Kidney capillary endothelial cell (primary cell): ENCODE measurements at regions not wholly inside any gene's neighbourhood (a gene's known extent, or its start where the extent isn't known, plus 50 kb on each side); places are given as distances from the start of the nearest gene placed in this dataset.
"Not testable (repeated sequence)": the region's sequence is repeated elsewhere in the genome, so short reads cannot be mapped to it uniquely, and the experiment has no call there.

Source experiments
- DNase-seq: peaks from one replicate; pipeline ENCODE4 v3.0.0-alpha.2; 2018; ENCODE audit warnings: low spot score

DNA sequence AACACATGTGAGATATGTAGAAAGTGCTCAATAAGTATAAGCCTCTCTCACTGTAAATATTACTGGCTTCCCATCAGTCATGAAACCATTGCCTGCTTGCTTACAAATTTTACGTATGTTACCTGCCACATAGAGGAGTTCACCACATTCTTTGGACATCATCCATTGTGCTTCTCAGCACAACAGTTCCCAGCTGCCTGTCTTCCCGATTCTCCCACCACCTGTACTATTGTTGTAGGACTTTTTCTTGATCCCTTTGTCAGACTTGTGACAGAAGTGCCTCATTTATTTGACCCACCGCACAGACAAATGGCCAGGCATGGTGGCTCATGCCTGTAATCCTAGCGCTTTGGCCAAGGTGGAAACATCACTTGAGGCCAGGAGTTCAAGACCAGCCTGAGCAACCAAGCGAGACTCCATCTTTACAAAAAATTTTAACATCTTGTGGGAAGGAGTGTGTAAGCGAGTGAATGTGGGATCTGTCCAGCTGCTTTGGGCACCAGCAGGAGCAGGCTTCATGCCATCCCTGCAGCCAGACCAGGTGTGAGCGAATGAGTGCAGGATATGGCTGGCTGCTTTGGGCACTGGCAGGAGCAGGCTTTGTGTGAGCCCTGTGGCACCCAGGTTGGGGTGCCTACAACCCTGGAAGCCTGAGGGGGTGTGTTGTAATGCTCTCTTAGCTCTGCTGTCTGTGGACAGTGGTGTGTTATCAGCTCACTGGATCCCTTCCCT lies 139.9 kb upstream of the ELL2 start:
- DNase-seq = no peak

DNA sequence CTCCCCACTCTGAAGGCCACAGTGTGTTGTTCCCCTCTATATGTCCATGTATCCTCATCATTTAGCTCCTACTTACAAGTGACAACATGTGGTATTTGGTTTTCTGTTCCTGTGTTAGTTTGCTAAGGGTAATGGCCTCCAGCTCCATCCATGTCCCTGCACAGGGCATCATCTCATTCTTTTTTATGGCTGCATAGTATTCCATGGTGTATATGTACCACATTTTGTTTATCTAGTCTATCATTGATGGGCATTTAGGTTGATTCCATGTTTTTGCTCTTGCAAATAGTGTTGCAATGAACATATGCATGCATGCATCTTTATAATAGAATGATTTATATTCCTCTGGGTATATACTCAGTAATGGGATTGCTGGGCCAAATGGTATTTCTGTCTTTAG lies 135.8 kb upstream of the ELL2 start:
- not testable (repeated sequence) for DNase-seq

DNA sequence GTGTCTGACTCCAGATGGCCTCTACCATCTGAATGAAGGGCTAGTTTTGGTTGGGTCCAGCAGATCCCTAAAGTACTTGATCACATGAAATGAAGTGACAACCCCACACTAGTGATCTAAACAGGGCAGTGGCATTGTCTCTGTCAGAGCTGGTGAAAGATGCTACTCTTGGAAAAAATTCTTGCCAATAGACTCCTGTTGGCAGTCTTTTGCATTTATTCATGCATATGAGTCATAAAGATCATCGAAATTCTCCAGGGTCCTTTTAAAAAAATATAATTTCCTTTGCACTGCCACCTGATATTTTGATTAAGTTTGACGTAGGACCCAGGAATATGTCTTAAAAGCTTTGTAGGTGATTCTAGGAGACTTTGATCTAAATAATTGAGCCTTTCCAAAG lies 135.1 kb upstream of the ELL2 start:
- no peak for DNase-seq

DNA sequence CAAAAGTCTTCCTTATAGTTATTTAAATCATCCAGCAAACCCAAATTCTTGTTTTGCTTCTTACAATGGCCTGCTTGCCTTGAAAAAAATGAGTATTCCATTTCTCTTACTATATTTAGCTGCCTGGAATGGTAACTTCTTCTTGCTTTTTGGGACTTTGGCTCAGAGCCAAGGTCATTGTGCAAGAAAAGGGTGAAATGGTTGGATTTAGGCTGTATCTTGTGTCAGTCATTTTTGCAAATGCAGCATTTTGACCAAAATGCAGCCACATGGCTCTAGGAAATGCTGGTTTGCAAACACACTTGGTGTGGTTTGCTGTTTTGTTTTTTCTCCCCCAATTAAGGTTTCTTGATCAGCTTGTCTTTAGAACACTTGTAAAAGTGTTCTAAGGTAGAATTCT lies 133.3 kb upstream of the ELL2 start:
- no peak for DNase-seq

DNA sequence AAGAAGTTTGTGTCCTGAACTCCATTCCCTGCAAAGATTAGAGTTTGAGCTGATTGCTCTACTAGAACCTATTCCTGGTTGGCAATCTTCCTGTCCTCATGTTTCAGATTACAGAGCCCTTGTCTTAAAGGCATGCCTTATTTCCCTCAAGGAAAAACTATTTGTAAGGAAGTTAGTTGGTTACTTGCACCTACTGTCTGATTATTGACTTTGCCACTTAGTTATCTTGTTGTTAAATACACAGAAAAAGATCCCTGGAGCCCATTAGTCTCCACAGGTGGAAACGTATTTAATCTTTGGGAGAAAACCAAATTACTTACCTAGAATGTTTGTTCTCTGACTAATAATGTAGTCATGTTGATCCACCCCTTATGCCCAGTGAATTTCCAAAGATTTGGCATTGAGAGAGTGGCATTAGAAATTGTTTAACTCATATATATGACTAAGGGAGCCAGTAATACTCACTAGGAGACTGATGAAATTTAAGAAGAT lies 132.3 kb upstream of the ELL2 start:
- no peak for DNase-seq

DNA sequence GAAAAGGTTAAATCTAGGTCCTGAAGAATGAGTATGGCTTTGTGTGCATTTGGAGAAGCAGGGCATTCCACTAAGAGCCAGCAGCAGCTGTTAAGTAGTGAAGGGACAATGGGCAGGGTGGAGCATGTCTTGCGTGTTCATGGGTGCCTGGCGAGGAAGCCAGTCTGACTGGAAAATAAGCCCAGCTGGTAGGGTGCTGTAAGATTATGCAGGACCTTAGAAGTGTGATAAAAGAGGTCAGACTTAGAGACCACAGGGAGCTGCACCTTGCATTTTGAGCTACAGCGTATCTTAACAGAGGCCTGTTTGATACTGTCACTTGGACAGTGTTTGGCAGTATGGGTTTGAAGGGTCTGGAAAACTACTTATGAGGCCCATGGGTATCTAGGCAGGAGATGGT lies 131.7 kb upstream of the ELL2 start:
- DNase-seq = no peak

DNA sequence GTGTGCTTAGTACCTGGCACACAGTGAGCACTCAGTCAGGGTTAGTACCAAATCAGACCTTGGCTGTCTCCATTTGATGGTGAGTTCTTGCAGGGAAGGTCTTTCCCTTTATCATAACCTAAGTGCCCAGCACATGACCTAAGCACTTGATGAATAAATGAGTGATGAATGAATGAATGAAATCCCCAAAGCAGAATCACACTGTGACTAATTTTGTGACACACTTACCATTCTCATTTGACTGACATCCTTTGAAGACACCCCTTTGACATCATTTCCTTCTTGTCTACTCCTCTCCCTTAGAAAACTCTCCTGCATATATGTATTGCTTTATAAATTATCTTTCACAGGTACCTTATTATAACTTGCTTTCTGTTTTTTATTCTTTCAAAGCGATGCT lies 130.2 kb upstream of the ELL2 start:
- DNase-seq = no peak

DNA sequence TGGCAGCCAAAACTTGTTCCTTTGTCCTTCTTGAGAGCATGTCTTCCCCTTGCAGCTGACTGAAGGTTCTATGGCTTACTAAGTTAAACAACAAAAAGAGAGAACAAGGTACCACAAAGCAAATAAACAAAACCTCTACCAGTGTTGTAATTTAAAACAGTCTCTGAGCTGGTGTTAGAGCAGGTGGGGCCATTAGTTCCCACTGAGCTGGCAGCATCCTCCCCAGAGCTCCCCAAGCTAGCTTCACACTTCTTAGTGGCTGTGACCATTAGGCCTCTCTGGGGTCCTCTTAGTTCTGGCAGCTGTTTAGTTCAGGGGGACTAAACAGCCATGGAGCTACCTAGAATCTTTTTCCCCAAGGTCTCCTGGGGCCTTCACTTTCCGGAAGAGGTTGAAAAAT lies 128.6 kb upstream of the ELL2 start:
- DNase-seq = no peak

DNA sequence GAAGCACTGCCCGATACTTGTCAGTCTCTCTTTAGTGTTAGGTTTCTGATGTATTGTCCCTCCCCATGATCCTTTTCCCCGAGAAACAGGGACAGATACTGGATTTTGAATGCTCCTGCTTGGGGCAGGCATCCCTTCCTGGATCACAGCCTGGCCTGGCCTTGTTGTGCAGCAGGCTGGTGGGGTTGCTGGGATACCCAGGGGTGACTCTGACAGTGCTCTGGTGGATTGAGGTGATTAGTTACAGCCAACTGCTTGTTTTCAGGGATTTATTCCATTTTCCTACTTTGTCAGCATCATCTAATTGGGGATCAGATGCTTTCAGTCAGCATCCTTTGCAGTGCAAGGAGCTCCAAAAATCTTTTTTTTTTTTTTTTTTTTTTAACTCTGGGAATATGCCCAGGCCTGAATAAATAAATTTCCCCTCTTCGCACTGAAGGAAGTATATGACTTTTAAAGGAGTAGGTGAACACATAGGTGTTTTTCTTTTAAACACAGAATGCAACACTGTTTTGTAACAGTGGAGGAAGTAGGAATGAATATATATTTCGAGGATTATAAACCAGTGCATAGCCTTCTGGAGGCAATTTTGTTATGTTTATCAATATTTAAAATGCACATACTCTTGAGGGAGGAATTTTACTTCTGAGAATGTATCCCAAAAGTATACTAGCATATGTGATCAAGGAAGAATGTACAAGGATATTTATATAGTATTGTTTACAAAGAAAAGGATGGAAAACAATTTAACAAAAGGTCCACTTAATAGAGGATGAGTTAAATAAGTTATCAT lies 127.3 kb upstream of the ELL2 start:
- DNase-seq = no peak

DNA sequence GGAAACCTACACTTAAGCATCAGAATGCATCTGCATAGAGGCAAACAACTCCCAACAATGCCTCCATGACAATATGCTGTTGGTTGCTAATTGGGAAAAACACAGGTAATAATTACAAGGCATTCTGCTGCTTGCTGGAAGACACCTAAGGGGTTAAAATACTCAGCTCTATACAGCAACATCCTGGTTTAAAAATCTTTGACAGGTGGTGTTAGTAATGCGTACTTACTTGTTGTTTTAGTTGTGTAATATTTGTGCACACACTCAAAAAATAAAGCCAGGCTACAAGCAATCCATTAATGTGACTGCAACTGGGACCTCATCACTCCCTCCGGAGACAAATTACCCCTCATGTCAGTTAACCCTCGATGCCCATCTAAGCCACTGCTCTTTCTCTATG lies 126.3 kb upstream of the ELL2 start:
- no peak for DNase-seq

DNA sequence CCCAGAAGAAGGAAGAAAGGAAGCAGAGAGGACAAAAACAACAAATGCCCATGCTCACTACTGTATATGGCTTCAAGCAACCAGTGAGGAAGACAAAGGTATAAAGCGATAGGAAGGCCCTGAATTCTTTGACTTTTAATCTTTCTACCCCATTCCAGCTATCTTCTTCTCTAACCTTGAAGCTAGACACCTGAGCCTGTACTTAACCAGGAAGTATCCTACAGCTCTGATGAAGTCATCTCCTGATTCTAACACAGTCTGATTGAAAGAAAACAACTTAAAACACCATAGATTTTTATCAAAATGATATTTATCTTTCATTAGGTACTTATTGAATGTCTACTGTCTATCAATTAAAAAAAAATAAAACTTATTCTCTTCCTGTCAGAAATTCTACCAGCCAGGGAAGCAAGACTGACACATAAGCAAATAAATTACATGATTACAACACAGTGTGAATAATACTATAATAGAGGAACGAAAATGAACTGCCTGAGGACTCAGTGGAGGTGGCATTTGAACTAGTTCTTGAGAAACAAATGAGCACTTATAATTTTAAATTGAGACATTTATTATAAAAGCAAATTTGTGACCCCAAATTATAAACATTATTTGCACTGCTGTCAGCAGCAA lies 123.3 kb upstream of the ELL2 start:
- no peak for DNase-seq

DNA sequence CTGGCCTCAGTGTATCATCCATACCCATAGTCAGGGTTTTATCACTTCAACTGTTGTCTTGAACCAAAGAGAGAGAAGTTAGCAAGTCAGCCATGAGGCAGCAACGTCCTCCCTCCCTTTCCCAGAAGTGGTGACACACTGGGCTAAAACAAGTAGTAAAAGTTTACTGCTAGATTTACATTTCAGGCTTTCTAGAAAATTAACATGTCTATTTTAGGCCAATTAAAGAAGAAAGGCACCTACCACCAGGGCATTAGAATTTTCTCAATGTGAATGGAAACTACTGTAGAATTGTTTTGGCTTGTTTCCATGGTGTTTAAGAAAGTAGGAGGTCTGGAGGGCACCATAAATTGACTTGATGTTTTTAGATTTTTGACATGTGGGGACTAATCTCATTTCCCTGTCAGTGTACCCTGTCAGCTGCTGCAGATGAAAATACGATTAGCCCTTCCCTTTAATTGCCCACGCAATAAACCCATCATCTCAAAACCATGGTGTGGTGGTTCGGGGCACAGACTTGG lies 121.8 kb upstream of the ELL2 start:
- DNase-seq = no peak

DNA sequence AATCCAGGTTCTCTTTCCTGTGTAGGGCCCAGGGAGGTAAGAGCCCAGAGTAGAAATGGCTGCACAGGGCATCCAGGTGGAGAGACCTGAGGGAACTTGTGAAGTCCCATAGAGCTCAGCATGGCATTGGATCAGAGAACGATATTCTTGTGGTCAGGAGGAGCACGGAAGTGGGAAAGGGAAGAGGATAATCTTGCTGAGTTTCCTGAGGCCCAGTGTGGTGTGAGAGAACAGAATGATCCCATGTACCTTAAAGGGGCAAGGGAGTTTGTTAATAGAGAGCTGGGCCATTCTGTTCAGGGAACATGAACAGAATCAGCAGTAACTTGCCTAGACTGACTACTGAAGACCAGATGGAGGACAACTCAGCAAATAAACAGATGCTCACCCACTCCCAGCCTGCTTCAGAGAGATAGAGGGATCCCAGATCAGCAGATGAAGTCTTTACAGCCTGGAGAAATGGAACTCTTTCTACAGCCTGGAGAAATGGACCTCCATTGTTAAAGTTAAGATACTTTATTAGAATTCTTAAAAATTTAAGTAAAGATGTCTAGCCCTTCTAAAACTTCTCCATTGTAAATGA lies 119.7 kb upstream of the ELL2 start:
- no peak for DNase-seq

DNA sequence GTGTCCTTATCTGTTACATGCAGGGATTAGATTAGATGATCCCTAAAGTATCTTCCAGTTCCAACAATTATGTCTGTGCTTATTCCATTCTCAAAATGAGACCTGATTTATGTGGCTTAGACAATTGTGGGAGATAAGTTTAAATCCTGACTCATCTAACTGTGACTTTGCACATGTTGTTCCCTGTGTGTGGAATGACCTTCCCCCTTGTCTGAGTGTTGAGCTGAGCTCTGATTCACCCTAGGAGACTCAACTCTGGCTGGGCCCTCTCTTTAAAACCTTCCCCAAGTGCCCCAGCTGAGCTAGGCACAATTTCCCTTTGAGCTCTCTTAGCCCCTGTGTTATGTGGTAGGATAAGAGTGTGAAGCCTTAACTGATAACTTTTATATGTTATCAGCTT lies 118.9 kb upstream of the ELL2 start:
- no peak for DNase-seq

DNA sequence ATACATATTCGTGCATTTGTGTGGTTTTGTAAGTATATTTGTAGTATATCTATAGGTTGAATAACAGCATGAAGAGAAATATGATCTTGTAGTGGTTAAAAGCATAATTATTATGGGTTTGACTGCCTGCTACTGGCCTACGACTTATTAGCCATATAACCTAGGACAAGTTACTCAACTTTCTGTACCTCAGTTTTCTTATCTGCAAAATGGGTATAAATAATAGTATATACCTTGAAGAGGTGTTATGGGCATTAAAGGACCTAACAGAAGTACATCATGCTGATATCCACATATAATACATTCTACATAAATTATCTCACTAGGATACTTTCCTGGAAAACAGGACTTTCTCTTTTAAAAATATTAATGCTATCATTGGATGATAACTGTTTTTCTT lies 118.3 kb upstream of the ELL2 start:
- no peak for DNase-seq

DNA sequence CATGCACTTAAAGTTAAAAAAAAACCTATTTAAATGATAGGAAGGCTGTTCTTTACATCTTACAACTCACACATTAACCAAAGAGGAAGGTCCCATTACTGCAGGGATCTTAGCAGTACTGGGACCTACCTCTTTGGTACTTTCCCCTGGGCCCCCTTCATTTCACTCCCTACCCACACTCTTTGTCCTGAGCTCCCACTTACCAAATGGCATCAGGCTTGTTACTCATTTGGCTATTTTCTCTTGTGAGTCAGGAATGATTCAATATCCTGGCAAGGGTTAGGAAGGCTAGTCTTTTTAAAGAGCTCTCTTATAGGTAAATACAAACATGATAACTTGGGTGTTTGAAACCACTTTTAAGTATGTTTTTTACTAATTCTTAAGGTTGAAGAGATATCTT lies 117.4 kb upstream of the ELL2 start:
- peak; percentile 93 for DNase-seq

DNA sequence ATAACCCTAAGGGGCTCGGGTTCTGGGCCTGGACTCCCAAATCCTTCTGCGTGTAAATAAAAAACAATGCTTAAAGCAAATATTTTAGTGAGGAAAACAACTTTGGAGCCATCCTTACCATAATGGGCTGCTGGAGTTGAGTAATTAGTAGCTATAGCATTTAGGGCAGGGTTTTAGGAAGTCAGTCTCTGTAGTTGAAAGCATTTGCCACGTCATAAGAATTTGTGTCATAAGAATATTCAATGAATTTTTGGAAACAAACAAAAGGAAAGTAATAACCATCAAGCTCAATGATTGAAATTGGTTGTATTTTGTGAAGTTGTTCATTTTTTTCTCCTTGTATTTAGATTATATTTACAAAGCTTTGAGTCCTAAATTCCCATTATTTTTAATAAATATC lies 114.8 kb upstream of the ELL2 start:
- DNase-seq = no peak

DNA sequence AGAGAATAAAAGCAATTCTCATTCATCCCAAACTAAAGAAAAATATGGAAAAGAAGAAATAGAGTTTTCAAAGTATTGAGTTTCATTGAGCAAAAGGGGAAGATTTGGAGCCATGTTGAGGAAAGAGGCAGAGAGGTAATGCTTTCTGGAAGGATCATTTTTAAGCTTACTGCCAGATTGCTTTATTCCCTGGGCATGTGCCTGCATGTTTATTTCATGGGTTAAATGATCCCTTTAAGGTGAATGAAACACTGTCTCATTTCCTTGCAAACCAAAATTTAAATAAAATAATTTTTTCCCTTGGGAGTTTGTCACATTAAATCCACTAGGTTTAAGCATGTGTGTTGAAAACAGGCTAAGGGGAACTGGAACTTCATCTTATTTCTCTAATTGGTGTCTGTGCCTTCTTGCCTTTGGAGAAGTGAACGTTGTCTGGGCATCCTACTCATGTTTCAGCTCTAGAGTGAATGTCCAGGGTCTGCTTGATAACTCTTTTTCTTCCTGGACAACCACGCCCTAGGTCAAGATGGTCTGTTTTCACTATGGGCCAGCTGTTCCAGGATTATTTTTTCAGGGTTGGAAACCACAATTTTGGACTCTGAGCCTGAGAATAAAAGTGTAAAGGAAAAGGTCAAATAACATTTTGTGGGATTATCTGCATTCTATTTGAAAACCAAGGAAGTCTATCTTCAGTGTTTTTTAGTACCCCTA lies 114.1 kb upstream of the ELL2 start:
- DNase-seq = no peak

DNA sequence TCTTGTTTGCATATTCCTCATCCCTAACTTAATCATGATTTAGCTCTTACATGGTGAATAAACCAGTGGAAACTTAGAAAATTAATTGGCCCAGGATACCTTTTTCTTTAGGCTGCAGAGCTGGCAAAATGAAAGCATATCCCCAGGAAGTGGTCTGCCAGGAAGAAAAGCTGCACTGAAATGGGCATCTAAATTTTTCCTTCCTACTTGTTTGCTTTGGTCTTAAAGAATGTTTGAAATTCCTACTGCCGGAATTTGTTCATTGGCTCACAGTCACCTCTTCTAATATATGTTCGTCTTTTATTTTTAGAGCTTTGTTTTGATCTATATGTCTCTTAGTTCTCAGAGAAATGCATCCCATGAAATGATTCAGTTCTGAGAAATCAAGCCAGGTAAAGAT lies 113.2 kb upstream of the ELL2 start:
- DNase-seq = no peak

DNA sequence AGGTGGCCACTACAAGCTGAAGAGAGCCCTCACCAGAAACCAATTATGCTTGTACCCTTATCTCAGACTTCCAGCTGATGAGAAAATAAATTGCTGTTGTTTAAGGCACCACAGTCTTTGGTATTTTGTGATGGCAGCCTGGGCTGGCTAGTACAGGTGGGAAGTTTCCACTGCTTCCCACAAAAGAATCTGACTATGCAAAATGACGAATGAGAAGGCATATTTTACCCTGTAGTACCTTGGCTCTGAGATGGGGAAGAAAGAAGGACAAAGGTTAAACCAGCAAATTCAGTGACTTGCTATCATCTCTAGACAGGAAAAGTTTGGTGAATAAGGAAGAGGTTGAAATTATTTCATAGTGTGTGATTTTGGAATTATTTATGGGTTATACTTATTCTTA lies 112.8 kb upstream of the ELL2 start:
- DNase-seq = no peak

DNA sequence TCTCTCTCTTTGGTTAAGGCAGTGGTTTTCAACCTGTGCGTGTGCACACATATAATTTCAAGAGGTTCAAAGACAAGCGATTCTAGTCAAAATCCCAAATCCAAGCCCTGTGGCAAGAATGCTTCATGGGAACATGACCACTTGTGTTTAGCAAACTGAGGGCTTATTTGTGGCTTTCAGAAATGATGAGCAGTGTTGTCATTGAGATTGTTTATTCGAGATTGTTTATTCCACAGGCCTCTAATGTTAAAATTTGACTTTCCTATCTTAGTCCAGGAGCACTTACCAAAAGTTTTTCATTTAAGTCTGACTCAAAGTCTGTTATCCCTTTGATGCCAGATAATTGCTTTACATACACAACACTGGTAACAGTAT lies 111.1 kb upstream of the ELL2 start:
- DNase-seq = no peak
